NB4 (cell line): ENCODE measurements at regions not wholly inside any gene's neighbourhood (a gene's known extent, or its start where the extent isn't known, plus 50 kb on each side); places are given as distances from the start of the nearest gene placed in this dataset.

Source experiments
- DNase-seq: peaks from one replicate; pipeline ENCODE4 v3.0.0; 2010; ENCODE audit warnings: low read depth
- H3K4me3 ChIP-seq: one replicate; pipeline ENCODE4 v1.5.1; 2011; ENCODE audit warnings: mild to moderate bottlenecking, low read depth, low read length, moderate library complexity
- CTCF ChIP-seq: IDR thresholded peaks from one replicate; pipeline ENCODE4 v1.5.1; 2012; ENCODE audit warnings: low read depth, low read length
- MAX ChIP-seq: IDR thresholded peaks from 2 replicates; pipeline ENCODE4 v1.6.1; 2011; ENCODE audit warnings: low read depth, low read length
- MYC ChIP-seq: IDR thresholded peaks from 2 replicates; pipeline ENCODE4 v1.6.1; 2011; ENCODE audit warnings: low read depth, low read length
- POLR2A ChIP-seq: IDR thresholded peaks from 2 replicates; pipeline ENCODE4 v1.6.1; 2011; ENCODE audit warnings: mild to moderate bottlenecking; ENCODE audit not compliant: insufficient read length; ENCODE audit errors: extremely low read depth

- no peak overlapping the region for H3K4me3 ChIP-seq
- TF ChIP-seq MYC = no peak
- TF ChIP-seq POLR2A = no peak
- TF ChIP-seq MAX = no peak
- TF ChIP-seq CTCF = no peak
- no peak for DNase-seq
These were observed 222.6 kb upstream of the NFE2L3 start for GRCh38 chr7:25929448-25929847.

- H3K4me3 ChIP-seq = no peak overlapping the region
- TF ChIP-seq MYC (no peak), MAX (no peak), CTCF (no peak), POLR2A (no peak)
- no peak for DNase-seq
These were observed 221.4 kb upstream of the NFE2L3 start for GRCh38 chr7:25930492-25931048.

GRCh38 chr7:25931156-25931555 lies 220.8 kb upstream of the NFE2L3 start:
- TF ChIP-seq CTCF = no peak
- no peak for DNase-seq
- H3K4me3 ChIP-seq = no peak overlapping the region

GRCh38 chr7:25933921-25934320 lies 218.1 kb upstream of the NFE2L3 start:
- no peak for DNase-seq
- TF ChIP-seq POLR2A (no peak), MAX (no peak), MYC (no peak), CTCF (no peak)
- H3K4me3 ChIP-seq = no peak overlapping the region

GRCh38 chr7:25940086-25940906 lies 211.7 kb upstream of the NFE2L3 start:
- 0 out of 2 replicates have a peak, but pooled peaks have one; percentile 27 for TF ChIP-seq MAX
- TF ChIP-seq CTCF = no peak
- TF ChIP-seq MYC = peak; percentile 60; the same call in 1 of the 2 replicates
- peak overlapping the region; percentile 32 for H3K4me3 ChIP-seq
- DNase-seq = peak; percentile 83
